Smooth muscle cell (in vitro differentiated cells): ENCODE measurements at regions not wholly inside any gene's neighbourhood (a gene's known extent, or its start where the extent isn't known, plus 50 kb on each side); places are given as distances from the start of the nearest gene placed in this dataset.

Source experiments
- DNase-seq: peaks from one replicate; lab custom pipeline; 2025; ENCODE audit not compliant: unreplicated experiment; lab: John Stamatoyannopoulos, UW
- H2AFZ ChIP-seq: fragments of 200-600 bp; sonication (generic); 2 replicates; pipeline ENCODE4 v1.6.0; 2016; ENCODE audit warnings: antibody characterized with exemption, low read depth, mild to moderate bottlenecking
- H3F3A ChIP-seq: fragments of 200-600 bp; sonication (generic); 2 replicates; pipeline ENCODE4 v1.6.0; 2017; ENCODE audit warnings: antibody characterized with exemption, low read depth
- H3K27ac ChIP-seq: fragments of 200-600 bp; sonication (generic); 2 replicates; pipeline ENCODE4 v1.5.1; 2016; ENCODE audit warnings: low read depth, mild to moderate bottlenecking
- H3K27me3 ChIP-seq: fragments of 200-600 bp; sonication (generic); 2 replicates; pipeline ENCODE4 v1.6.1; 2016; ENCODE audit warnings: low read depth, mild to moderate bottlenecking
- H3K36me3 ChIP-seq: fragments of 200-600 bp; sonication (generic); 2 replicates; pipeline ENCODE4 v1.5.1; 2016; ENCODE audit warnings: low read depth
- H3K4me1 ChIP-seq: fragments of 200-600 bp; sonication (generic); 2 replicates; pipeline ENCODE4 v1.5.1; 2016; ENCODE audit warnings: low read depth
- H3K4me2 ChIP-seq: fragments of 200-600 bp; sonication (generic); 2 replicates; pipeline ENCODE4 v1.6.0; 2016; ENCODE audit warnings: mild to moderate bottlenecking
- H3K4me3 ChIP-seq: fragments of 200-600 bp; sonication (generic); 2 replicates; pipeline ENCODE4 v1.5.1; 2016; ENCODE audit warnings: mild to moderate bottlenecking
- H3K79me2 ChIP-seq: fragments of 200-600 bp; sonication (generic); 2 replicates; pipeline ENCODE4 v1.6.0; 2016; ENCODE audit warnings: low read depth, mild to moderate bottlenecking
- H3K9ac ChIP-seq: fragments of 200-600 bp; sonication (generic); 2 replicates; pipeline ENCODE4 v1.6.0; 2016; ENCODE audit warnings: low read depth
- H3K9me3 ChIP-seq: fragments of 200-600 bp; sonication (generic); replicated peaks from 2 replicates; pipeline ENCODE4 v1.5.1; 2016; ENCODE audit warnings: low read depth
- H4K20me1 ChIP-seq: fragments of 200-600 bp; sonication (generic); 2 replicates; pipeline ENCODE4 v1.6.0; 2016; ENCODE audit warnings: low read depth
- WGBS: methylation state at CpG from one replicate; pipeline ENCODE4 v1.1.7; 2016; ENCODE audit warnings: low lambda C conversion rate; 5-methylcytosine and 5-hydroxymethylcytosine counted together
- TF ChIP-seq, protein P1 (sequence below): fragments of 200-600 bp; sonication (generic); IDR thresholded peaks from 2 replicates; pipeline ENCODE4 v1.5.1; 2017; ENCODE audit warnings: borderline replicate concordance, mild to moderate bottlenecking, antibody characterized with exemption; ENCODE audit not compliant: insufficient read depth, poor library complexity, severe bottlenecking

GRCh38 chr3:24956613-24957012 lies 462.0 kb upstream of the THRB start:
- H3K4me2 ChIP-seq = no peak overlapping the region
- H3K4me3 ChIP-seq = no peak overlapping the region
- DNase-seq = no peak
- no peak overlapping the region for H3K27ac ChIP-seq
- H3K9ac ChIP-seq = no peak overlapping the region
- H4K20me1 ChIP-seq = no peaks in the 10 kb centered on the region
- 96% methylated on average over 4 of the region's 4 CpGs for WGBS
- H3K27me3 ChIP-seq = no peaks in the 10 kb centered on the region
- H3K79me2 ChIP-seq = no peaks in the 10 kb centered on the region
- H2AFZ ChIP-seq = no peak overlapping the region
- peaks cover 8% of the 10 kb centered on the region for H3K4me1 ChIP-seq
- H3K9me3 ChIP-seq = no peaks in the 10 kb centered on the region
- TF ChIP-seq, protein P1, sequence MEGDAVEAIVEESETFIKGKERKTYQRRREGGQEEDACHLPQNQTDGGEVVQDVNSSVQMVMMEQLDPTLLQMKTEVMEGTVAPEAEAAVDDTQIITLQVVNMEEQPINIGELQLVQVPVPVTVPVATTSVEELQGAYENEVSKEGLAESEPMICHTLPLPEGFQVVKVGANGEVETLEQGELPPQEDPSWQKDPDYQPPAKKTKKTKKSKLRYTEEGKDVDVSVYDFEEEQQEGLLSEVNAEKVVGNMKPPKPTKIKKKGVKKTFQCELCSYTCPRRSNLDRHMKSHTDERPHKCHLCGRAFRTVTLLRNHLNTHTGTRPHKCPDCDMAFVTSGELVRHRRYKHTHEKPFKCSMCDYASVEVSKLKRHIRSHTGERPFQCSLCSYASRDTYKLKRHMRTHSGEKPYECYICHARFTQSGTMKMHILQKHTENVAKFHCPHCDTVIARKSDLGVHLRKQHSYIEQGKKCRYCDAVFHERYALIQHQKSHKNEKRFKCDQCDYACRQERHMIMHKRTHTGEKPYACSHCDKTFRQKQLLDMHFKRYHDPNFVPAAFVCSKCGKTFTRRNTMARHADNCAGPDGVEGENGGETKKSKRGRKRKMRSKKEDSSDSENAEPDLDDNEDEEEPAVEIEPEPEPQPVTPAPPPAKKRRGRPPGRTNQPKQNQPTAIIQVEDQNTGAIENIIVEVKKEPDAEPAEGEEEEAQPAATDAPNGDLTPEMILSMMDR = no peak
- H3F3A ChIP-seq = no peaks in the 10 kb centered on the region
- H3K36me3 ChIP-seq = no peaks in the 10 kb centered on the region

GRCh38 chr3:24958271-24958670 lies 463.6 kb upstream of the THRB start:
- Histone ChIP-seq H4K20me1 (no peaks in the 10 kb centered on the region), H3F3A (no peaks in the 10 kb centered on the region), H3K9ac (no peak overlapping the region), H3K36me3 (no peaks in the 10 kb centered on the region), H3K4me2 (no peak overlapping the region), H3K27ac (no peak overlapping the region), H3K4me3 (no peak overlapping the region), H3K9me3 (no peaks in the 10 kb centered on the region), H2AFZ (no peak overlapping the region), H3K4me1 (no peaks in the 10 kb centered on the region), H3K27me3 (no peaks in the 10 kb centered on the region), H3K79me2 (no peaks in the 10 kb centered on the region)
- TF ChIP-seq, protein P1 = no peak
- 63% methylated on average over 2 of the region's 2 CpGs for WGBS
- DNase-seq = no peak

GRCh38 chr3:24958910-24959447 lies 464.3 kb upstream of the THRB start:
- TF ChIP-seq, protein P1 = no peak
- H3K36me3 ChIP-seq = no peaks in the 10 kb centered on the region
- H3K4me2 ChIP-seq = no peak overlapping the region
- H3K79me2 ChIP-seq = no peaks in the 10 kb centered on the region
- no peak overlapping the region for H3K27ac ChIP-seq
- H3K4me3 ChIP-seq = no peak overlapping the region
- H3K27me3 ChIP-seq = no peaks in the 10 kb centered on the region
- 85% methylated on average over 5 of the region's 5 CpGs for WGBS
- no peak overlapping the region for H2AFZ ChIP-seq
- no peaks in the 10 kb centered on the region for H4K20me1 ChIP-seq
- no peaks in the 10 kb centered on the region for H3K9me3 ChIP-seq
- no peak overlapping the region for H3K9ac ChIP-seq
- H3K4me1 ChIP-seq = peaks cover 1% of the 10 kb centered on the region
- H3F3A ChIP-seq = no peaks in the 10 kb centered on the region
- DNase-seq = no peak

DNA sequence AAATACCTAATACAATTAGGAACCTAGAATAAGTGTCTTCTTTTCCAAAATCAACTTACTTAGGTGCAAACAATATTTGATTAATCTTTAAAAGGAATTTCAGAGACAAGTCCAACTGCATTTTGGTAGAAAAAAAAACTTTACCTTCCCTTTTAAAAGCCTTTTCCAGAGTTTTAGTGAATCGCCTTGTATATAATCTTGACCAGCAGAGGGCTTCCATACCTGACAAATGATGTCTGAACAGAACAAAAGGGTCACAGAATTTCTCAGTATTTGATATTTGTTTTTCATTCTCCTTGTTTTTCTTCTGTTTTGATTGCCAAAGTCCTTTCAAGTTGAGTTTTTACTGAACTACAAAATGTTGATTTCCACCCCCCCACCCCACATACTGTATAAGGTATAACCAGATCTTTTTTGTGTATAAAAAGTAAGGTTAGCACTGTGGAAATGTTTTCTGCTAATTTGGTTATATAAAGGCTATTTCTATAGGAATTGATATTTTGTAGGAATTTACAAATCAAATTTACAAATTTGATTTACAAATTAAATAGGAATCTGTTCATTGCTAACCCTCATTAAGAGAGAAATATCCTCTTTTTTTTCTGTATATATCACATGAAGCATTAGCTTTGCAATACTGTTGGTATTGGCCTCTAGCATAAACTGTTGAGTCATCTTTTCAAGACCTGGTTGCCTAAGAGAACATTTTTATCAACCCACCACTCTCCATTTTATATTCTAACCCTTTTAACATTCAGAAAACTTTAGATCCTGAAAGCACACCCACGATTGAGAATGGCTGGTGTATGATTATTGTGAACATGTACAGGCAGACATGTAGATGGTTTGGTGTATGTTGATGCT lies 464.1 kb upstream of the RARB start:
- H3K9me3 ChIP-seq = no peaks in the 10 kb centered on the region
- H2AFZ ChIP-seq = no peak overlapping the region
- H3K27ac ChIP-seq = no peak overlapping the region
- peaks cover 3% of the 10 kb centered on the region for H3K4me1 ChIP-seq
- H3K4me3 ChIP-seq = no peak overlapping the region
- no peaks in the 10 kb centered on the region for H3F3A ChIP-seq
- no peaks in the 10 kb centered on the region for H3K79me2 ChIP-seq
- no peaks in the 10 kb centered on the region for H4K20me1 ChIP-seq
- H3K9ac ChIP-seq = no peak overlapping the region
- peak overlapping the region; percentile 25 for H3K4me2 ChIP-seq
- DNase-seq = no peak
- TF ChIP-seq, protein P1 = peak; percentile 71
- WGBS = 53% methylated on average over 2 of the region's 2 CpGs
- no peaks in the 10 kb centered on the region for H3K27me3 ChIP-seq
- H3K36me3 ChIP-seq = no peaks in the 10 kb centered on the region
